ENCODE measurements at regions not wholly inside any gene's neighbourhood (a gene's known extent, or its start where the extent isn't known, plus 50 kb on each side); places are given as distances from the start of the nearest gene placed in this dataset.

GRCh38 chr10:35705051-35705450 lies 63.0 kb upstream of the FZD8 start:
- no peak for DNase-seq

GRCh38 chr10:35704401-35704800 lies 62.3 kb upstream of the FZD8 start:
- DNase-seq = no peak

DNA sequence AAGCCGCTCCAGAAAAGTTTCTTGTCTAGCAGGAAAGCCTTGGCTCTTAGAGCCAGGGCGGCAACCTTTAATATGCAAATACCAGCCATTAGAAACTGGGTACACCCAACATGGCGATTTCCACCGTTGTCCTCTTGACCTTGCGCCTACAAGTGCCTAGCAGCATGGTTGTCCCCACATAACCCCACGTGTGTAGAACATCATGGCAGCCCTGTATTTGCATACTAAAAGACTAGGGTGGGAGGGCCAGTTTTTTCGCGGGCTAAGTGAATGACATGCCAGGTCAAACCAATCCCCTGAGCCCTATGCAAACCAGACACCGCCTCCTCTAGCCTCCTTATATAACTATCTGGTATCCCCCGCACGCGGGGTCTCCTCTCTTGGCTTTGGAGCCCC lies 58.4 kb upstream of the FZD8 start:
- DNase-seq = no peak

- no peak for DNase-seq
Measured at GRCh38 chr10:35699848-35700486, 57.9 kb upstream of the FZD8 start.

DNA sequence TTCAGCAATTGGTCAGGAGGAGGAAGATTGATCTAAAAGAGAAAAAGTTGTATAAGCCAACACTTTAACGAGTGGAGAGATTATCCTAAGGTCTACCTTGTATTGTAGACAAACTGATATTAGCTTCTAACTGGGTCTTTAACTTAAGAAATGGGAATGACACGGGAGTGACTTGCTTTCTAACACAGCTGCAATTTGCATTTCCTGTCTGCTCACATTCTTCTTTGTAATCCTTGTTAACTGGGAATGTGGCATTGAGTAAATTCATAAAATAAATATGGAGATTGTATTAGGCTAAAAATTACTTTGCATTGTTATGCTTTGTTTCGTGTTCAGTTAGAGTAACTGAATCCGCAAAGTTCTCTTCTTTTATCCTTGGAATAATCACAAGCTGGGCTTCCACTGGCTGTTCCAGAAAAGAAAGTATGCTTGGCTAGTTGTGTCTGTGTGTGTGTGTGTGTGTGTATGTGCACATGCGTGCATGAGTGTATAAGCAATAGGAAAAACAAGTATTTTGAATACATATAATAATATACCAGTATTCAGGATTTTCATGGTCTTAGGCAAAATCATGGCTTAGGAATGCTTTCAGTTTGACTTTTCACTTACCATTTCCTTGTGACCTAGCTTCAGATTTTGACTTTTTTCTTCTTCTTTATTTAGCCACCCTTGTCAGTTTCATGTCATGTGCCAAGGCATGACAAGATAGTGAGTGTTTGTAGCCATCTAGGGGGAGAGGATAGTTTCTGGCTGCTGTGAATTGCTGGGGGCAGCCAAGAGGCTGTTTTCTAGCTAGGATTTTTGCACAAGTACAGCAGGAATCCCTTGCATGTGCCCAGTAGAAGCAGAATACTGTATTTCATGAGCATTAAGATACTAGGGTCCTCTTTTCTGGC lies 54.5 kb upstream of the FZD8 start:
- no peak for DNase-seq

DNA sequence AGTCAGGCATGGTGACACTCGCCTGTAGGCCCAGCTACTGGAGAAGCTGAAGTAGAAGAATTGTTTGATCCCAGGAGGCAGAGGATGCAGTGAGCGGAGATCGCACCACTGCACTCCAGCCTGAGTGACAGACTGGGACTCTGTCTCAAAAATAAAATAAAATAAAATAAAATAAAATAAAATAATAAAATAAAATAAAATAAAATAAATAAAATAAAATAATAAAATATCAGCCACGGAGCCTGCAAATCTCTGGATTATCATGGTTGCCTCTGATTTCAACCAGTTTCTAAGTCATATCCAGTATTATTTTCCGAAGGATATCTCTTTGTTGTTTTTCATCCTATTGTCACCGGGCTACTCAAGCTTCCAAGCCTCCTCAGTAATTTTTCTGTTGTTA lies 51.7 kb upstream of the FZD8 start:
- DNase-seq = no peak
